ENCODE measurements at regions not wholly inside any gene's neighbourhood (a gene's known extent, or its start where the extent isn't known, plus 50 kb on each side); places are given as distances from the start of the nearest gene placed in this dataset.
"Not testable (repeated sequence)": the region's sequence is repeated elsewhere in the genome, so short reads cannot be mapped to it uniquely, and the experiment has no call there.

DNA sequence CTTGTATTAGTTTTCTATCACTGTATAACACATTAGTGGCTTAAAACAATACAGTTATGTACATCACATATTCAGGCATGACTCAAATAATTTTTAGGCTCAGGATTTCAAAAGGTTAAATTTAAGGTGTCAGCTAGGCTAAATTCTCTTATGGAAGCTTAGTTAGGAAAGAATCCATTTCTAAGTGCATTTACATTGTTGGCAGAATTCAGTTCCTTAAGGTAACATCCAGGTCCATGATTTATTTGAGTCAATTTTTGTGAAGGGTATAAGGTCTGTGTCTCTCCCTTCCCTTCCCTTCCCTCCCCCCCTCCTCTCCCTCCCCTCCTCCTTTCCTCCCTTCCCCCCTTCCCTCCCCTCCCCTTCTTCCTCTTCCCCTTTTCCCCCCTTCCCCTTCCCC lies 399.0 kb upstream of the CNTN5 start:
- no peak for DNase-seq

DNA sequence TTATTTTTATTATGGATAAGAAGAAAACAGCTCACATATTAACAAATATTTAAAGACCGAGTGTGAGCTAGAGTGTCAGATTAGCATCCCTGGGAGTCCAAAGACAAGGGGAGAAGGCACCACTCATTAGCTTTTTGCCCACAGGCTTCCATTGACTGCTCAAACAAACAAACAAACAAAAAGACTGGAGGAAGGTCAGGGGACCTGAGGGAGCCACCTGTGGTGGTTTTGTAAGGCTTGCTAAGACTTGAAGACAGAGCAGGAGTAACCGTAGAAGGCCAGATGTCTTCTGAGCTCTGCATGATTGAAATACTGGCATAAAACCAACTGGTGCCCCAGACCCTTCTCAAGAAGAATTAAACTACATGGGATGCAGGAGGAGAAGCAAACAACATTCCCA lies 395.2 kb upstream of the CNTN5 start:
- DNase-seq: no peak

DNA sequence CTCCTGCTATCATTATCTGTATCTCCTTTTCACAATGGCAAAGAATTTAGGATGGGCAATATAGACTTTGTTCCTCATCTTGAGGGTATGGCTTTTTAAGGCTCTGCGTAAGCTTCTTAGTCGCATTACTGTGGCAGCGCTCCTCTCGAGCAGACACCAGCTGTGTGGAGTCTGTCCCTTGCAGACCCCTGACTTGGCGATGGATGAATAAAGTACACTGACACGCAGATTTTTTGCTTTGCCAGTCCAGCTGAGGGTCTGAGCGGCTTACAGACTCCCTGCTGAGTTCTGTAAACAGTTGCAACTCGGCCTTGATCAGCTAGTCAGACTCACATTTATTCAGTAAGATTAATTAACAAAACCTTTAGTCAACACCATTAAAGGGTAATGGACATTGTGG lies 390.0 kb upstream of the CNTN5 start:
- no peak for DNase-seq

DNA sequence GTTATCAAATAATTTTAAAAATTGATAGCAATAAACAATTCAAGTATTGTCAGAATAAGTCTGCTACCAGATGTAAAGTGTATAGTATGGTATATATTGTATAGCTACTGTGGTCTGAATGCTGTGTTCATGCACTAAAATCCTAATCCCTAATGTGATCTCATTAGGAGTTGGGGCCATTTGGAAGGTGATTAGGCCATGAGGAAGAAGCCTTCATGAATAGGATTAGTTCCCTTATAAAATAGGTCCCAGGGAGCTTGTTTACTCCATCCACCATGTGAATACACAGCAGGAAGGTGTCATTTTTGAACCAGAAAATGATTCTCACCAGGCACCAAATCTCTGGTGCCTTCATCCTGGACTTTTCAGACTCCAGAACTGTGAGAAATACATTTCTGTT lies 363.0 kb upstream of the CNTN5 start:
- no peak for DNase-seq

DNA sequence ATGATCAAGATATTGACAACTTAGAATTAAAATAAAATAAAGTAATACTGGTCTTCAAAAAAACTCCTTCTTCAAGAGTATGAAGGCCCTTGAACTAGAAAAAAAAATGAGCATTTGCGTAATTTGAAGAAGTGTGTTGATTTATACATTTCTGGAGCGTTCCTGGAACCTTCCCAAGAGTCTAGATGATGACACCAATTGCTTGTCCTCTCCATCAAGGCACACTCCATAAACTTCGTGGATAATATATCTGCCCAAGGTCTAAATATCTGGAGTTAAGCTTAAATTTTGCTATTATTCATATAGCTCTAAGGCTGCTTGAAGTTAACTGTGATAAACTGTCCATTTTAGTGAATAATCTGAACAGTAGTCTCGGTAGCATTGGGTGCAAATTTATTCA lies 361.3 kb upstream of the CNTN5 start:
- no peak for DNase-seq

DNA sequence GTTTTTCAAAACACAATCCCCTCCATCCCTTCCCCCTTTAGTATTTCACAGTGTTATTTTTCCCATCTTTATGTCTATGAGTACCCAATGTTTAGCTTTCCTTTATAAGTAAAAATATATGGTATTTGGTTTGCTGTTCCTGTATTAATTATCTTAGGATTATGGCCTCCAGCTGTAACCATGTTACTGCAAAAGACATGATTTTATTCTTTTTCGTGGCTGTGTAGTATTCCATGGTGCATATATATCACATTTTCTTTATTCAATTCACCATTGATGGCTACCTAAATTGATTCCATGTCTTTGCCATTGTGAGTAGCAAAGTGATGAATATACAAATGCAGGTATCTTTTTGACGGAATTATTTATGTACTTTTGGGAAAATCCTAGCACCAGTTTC lies 346.4 kb upstream of the CNTN5 start:
- no peak for DNase-seq

DNA sequence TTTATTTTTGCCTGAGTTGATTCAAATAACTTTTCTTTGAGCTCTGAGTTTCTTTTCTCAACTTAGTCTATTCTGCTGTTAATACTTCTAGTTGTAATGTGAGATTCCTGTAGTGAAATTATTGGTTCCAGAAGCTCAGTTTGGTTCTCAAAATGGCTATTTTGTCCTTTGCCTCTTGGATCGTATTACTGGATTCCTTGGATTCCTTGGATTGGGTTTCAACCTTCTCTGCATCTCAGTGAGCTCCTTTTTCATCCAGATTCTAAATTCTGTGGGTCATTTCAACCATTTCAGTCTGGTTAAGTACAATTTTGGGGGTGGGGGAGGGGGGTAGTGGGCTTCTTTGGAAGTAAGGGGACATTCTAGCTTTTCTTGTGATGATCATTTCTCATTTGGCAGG lies 341.1 kb upstream of the CNTN5 start:
- no peak for DNase-seq

DNA sequence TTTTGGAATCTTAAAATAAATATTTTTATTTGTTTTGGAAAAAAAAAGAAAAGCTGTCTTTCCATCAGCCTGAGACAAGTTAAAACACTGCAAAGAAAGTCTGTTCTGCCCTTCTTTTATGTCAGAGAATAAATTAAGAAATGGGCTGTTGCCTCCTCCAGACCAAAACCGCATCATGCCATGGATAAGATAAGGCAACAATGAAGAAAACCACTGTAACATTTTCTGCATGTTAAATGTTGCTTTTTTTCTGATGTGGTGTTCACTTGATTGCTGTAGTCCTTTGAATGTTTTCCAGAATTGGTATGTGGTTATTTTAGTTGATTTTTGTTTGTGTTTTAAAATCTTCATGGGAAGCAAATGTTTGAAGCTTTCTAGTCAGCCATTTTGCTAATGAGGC lies 319.2 kb upstream of the CNTN5 start:
- no peak for DNase-seq

DNA sequence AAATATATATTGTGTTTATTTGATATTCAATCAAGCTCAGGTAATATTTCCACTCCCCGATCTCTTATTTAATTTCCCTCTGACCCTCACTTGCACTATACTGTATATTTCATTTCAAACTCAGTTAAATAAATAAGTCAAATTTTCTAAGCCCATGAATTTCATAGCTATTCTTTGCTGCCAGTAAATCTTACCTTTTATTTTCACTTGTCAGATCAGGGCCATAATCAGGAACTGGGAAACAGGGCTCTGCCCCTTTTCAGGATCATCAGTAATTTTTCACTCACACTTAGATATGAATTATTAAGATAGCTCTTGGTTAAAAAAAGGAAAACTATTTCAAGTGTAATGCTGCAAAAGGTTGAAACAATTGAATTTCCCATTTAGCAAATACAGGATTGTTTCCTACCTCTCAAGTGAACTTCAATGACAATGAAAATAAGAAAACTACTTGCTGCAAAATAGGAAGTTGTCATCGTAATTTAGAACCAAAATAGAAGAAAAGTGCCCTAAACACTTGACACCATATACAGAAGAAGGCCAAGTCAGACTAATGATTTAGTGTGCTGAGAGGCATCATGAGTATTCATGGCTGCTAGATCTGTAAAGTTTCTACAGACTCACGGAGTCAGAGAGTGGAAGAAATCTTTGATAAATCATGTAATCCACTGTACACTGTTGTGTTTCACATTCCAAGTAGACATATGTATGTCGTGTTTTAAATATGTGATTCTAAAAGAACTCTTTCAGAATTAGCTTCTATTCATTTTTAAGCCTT lies 316.8 kb upstream of the CNTN5 start:
- no peak for DNase-seq

DNA sequence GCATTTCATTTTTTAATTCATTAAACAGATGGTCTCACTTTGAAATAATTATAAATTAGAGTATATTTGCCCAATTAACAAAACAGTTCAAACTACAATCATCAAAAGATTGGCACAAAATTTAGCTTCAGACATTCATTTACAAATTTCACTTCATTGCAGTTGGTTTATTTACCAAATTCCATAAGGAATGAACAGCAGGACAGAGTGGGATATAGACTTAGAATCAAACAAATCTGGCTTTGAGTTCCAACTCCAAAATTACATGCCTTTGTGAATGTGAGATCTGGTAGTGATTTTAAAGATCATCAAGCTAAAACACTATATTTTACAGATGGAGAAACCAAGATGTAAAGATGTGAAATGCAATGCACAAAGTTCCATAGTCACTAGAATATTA lies 310.7 kb upstream of the CNTN5 start:
- DNase-seq: no peak

- DNase-seq: peak; percentile 1
Observed at GRCh38 chr11:98710986-98711385, 309.8 kb upstream of the CNTN5 start.

DNA sequence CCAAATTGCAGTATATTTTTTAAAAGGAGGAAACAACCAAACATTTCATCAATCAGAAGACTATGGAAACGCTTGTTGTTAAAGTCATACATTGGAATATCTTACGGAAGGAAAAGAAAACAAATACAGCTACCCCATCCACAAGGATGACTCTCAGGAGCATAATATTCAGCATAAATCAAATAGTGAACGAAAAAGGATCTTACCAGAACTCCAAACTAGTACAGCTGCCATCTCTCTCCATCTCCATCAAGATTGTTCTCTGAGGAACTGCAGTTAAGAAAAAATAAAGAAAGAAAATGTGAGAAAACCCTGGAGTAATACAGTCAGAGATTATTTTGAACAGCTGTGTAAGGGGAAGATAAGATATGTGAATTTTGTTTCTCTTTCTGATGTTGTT lies 299.8 kb upstream of the CNTN5 start:
- DNase-seq: no peak

DNA sequence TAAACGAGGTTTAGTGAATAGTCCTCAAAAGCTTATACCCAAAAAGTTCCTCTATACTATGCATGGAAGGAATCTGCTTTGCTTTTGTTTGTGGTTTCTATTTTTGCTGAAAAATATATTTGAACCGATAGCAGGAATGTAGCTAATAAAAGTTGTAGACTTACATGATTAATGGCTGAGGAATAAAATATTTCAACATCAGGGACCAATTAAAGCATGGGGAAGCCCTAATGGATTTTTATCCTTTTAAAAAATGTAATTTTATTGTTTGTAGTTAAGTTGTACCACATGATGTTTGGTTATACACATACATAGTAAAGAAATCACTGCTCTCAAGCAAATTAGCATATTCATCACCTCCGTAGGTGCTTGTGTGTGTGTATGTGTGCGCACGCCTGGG lies 295.3 kb upstream of the CNTN5 start:
- peak; percentile 27 for DNase-seq

GRCh38 chr11:98728421-98728820 lies 292.3 kb upstream of the CNTN5 start:
- DNase-seq: no peak

GRCh38 chr11:98729118-98729517 lies 291.6 kb upstream of the CNTN5 start:
- no peak for DNase-seq

DNA sequence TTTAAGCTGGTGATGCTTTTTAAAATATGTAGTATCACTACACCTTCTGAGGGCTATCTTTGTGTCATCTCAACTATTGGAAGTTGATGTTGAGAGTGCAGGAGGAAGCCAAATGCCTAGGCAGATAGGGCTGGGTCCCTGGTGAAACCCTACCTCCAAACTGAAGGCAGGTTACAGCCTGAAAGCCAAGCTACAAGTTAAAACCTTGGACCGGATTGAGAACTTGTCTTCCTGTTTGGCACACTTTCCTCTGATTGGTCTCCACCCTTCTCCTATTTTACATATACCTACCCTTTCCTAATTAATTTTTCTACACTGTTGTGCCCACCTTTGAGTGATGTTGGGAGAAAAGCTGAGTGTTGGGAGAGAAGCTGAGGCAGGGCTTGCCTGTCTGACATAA lies 287.8 kb upstream of the CNTN5 start:
- no peak for DNase-seq

GRCh38 chr11:98733378-98733777 lies 287.4 kb upstream of the CNTN5 start:
- DNase-seq: peak; percentile 19

DNA sequence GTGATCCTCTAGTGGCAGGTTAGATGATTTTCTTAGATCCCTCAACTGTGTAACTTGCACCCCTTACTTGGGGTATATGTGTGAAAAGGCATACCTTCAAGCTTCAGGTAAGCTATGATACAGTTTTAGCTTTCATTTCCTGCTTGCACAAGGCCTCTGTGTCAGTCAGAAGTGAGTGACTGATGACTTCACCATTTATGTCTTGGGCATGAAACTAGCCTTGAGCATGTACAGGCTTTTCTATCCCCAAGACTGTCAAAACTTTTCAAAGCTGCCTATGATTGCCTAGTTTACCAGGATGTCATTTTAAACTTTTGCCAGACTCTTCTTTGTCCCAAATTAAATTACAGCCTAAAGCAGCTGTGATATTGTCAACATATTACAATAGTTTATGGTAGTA lies 286.1 kb upstream of the CNTN5 start:
- DNase-seq: no peak

DNA sequence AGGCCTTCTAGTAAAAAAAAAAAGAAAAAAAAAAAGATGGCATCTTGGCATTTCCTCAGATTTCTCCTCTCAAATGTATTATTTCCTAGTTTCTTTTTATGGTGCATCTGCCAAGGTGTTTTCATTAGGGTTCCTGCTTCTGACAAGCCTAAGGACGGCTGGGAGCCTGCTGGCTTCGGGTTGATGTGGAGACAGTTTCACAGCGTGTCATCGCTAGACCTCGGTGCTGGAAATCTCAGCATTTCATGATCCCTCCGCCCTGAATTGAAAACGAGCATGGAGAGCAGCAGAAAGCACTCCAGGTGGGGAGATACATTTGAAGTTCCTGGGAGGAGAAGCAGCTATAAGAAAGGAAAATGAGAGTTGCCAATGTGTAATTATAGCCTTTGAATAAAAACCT lies 283.9 kb upstream of the CNTN5 start:
- no peak for DNase-seq

GRCh38 chr11:98740321-98740720 lies 280.4 kb upstream of the CNTN5 start:
- no peak for DNase-seq

- DNase-seq: not testable (repeated sequence)
Observed at GRCh38 chr11:98763446-98763845, 257.3 kb upstream of the CNTN5 start.

DNA sequence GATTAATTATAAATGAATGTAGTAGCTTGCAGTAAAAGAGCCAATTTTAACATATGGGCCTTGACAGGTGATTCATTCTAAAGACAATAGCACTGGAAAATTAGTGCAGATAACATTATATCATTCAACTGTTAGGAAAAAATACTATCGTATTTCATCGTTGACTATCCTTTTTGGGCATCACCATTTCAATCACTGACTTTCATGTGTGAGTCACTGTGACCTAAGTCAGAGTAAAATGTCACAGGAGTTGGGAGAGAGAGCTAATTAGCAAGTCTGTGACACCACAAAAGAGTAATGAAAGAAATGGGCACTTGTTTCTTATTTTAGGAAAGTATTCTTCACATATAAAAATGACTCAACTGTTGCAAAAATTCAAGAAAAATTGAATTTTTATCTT lies 253.8 kb upstream of the CNTN5 start:
- no peak for DNase-seq

DNA sequence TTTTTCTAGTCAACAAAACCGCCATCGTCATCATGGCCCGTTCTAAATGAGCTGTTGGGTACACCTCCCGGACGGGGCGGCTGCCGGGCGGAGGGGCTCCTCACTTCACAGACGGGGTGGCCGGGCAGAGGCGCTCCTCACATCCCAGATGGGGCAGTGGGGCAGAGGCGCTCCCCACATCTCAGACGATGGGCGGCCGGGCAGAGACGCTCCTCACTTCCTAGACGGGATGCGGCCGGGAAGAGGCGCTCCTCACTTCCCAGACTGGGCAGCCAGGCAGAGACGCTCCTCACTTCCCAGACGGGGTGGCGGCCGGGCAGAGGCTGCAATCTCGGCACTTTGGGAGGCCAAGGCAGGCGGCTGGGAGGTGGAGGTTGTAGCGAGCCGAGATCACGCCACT lies 250.7 kb upstream of the CNTN5 start:
- not testable (repeated sequence) for DNase-seq

- DNase-seq: no peak
Observed at GRCh38 chr11:98771791-98772190, 249.0 kb upstream of the CNTN5 start.

- DNase-seq: no peak
Observed at GRCh38 chr11:98772893-98773292, 247.9 kb upstream of the CNTN5 start.

- no peak for DNase-seq
Observed at GRCh38 chr11:98793276-98793675, 227.5 kb upstream of the CNTN5 start.

Measured in fibroblast of skin of right quadriceps (primary cell).